ENCODE measurements at regions not wholly inside any gene's neighbourhood (a gene's known extent, or its start where the extent isn't known, plus 50 kb on each side); places are given as distances from the start of the nearest gene placed in this dataset.

DNA sequence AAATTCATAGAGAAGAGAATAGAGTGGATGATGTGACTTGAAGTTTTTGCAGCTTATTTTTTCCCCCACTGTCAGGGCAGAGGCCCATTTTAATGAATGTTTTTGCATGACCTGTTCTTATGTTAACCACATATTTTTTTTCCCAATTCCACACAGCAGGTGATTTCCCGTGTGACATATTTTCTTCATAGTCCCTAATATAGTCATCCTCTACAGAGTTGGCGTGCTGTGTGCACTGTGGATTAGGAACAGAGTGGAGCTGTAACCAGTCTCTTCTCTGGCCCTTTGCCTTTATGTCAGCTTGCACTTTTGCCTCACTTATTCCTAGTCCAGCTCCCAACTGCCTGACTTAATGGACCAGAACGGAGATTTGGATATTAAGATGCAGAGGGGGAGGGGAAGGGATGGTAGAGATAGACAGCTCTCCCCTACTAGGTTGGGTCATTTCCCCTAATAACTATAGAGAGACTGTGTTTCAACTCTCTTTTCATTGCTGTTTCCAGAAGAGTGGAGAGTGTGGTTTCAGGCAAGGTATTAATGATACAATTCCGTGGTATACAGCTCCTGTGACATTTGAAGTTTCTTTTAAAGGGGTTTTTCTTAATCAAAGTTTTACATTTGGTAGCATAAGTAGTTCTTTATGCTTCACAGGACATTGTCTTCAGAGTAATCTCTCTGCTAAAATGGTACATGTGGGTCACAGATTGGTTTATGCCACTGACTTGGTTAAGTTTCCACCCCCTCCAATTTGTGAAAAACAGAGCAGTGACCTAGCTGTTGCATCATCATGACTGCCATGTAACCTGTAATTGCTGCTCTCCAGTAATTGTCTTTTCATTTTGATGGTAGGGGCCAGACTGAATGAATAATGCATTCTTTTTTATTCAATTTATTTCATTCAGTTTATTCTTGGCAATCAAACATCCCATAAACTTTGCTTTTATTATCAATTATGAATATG, 161.3 kb downstream of the HAUS1 start:
- Histone ChIP-seq H3K79me2 (ENCODE audit: control insufficient read depth, low read length) (0 out of 2 replicates have a peak, but pooled peaks cover 4% of the 10 kb centered on the region), H3K4me3 (ENCODE audit: low read length) (no peak overlapping the region), H3F3A (ENCODE audit: control insufficient read depth, insufficient read depth) (no peaks in the 10 kb centered on the region), H3K27me3 (ENCODE audit: control insufficient read depth, low read length) (no peaks in the 10 kb centered on the region), H3K4me1 (ENCODE audit: control insufficient read depth, low read length) (no peaks in the 10 kb centered on the region), H3K9me2 (replicated peaks; ENCODE audit: control insufficient read depth, low read length) (no peaks in the 10 kb centered on the region), H4K20me1 (ENCODE audit: control insufficient read depth, insufficient read depth, low read depth, low read length) (peaks cover 2% of the 10 kb centered on the region; the same call in 1 of the 2 replicates), H3K27ac (ENCODE audit: low read depth, low read length) (no peak overlapping the region), H3K36me3 (ENCODE audit: control insufficient read depth, low read length) (peaks cover 33% of the 10 kb centered on the region), H3K4me2 (ENCODE audit: low read length) (no peak overlapping the region), H3K9me3 (ENCODE audit: control insufficient read depth, insufficient read depth, low read length) (no peaks in the 10 kb centered on the region)
- TF ChIP-seq, protein P1, sequence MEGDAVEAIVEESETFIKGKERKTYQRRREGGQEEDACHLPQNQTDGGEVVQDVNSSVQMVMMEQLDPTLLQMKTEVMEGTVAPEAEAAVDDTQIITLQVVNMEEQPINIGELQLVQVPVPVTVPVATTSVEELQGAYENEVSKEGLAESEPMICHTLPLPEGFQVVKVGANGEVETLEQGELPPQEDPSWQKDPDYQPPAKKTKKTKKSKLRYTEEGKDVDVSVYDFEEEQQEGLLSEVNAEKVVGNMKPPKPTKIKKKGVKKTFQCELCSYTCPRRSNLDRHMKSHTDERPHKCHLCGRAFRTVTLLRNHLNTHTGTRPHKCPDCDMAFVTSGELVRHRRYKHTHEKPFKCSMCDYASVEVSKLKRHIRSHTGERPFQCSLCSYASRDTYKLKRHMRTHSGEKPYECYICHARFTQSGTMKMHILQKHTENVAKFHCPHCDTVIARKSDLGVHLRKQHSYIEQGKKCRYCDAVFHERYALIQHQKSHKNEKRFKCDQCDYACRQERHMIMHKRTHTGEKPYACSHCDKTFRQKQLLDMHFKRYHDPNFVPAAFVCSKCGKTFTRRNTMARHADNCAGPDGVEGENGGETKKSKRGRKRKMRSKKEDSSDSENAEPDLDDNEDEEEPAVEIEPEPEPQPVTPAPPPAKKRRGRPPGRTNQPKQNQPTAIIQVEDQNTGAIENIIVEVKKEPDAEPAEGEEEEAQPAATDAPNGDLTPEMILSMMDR (IDR thresholded peaks at IDR 0.05; ENCODE audit: low read depth, low read length, poor library complexity, severe bottlenecking) = no peak

DNA sequence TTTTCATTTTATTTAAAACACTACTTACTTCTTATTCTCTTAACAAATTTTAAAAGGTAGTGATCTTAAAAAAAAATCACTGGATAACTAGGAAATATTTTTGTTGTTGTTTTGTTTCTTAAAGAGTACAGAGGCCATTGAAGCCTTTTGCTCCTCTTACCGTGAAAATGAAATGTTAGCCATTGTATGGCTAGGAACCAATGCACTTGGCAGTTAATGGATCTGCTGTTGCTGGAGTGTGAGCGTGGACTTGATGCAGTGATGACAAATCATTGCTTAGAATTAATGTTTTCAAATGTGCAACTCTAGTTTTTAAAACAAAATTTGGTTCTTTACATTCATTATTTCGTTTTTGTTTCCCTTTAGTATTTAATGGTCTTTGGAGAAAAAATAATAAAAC, 162.3 kb downstream of the HAUS1 start:
- H3K27ac ChIP-seq (ENCODE audit: low read depth, low read length) = no peak overlapping the region
- no peak overlapping the region for H3K4me3 ChIP-seq (ENCODE audit: low read length)
- TF ChIP-seq, protein P1 (IDR thresholded peaks at IDR 0.05; ENCODE audit: low read depth, low read length, poor library complexity, severe bottlenecking) = no peak
- no peak for TF ChIP-seq EZH2phosphoT487 (IDR thresholded peaks at IDR 0.05; ENCODE audit: borderline replicate concordance, low read length)
- H4K20me1 ChIP-seq (ENCODE audit: control insufficient read depth, insufficient read depth, low read depth, low read length) = peaks cover 2% of the 10 kb centered on the region; the same call in 1 of the 2 replicates
- H3F3A ChIP-seq (ENCODE audit: control insufficient read depth, insufficient read depth) = no peaks in the 10 kb centered on the region
- no peaks in the 10 kb centered on the region for H3K9me2 ChIP-seq (replicated peaks; ENCODE audit: control insufficient read depth, low read length)
- no peak overlapping the region for H3K4me2 ChIP-seq (ENCODE audit: low read length)
- H3K4me1 ChIP-seq (ENCODE audit: control insufficient read depth, low read length) = no peaks in the 10 kb centered on the region
- H3K9me3 ChIP-seq (ENCODE audit: control insufficient read depth, insufficient read depth, low read length) = no peaks in the 10 kb centered on the region
- H3K79me2 ChIP-seq (ENCODE audit: control insufficient read depth, low read length) = no peaks in the 10 kb centered on the region
- peaks cover 33% of the 10 kb centered on the region for H3K36me3 ChIP-seq (ENCODE audit: control insufficient read depth, low read length)
- no peaks in the 10 kb centered on the region for H3K27me3 ChIP-seq (ENCODE audit: control insufficient read depth, low read length)

DNA sequence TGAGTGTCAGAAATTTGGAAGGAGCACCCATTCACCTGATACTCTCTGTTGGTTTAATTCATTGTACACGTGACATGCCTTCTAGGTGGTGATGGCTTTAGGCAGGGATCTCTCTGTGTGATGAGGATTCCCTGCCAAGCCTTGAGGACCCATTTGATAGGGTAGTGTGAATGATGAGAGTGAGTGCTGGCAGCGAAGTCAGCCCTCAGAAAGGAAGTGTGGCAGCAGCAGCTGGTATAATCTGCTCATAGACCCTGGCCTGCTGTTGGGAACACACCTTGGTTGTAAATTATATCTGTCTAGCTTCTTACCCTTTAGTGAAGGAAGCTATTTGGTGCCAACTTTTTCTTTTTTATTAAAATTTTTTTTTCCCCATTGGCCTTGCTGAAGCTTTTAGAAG, 164.5 kb downstream of the HAUS1 start:
- Histone ChIP-seq H3K9me3 (ENCODE audit: control insufficient read depth, insufficient read depth, low read length) (no peaks in the 10 kb centered on the region), H3K79me2 (ENCODE audit: control insufficient read depth, low read length) (no peaks in the 10 kb centered on the region), H3K36me3 (ENCODE audit: control insufficient read depth, low read length) (peaks cover 15% of the 10 kb centered on the region; the same call in 1 of the 2 replicates), H3K9me2 (replicated peaks; ENCODE audit: control insufficient read depth, low read length) (no peaks in the 10 kb centered on the region), H3K4me1 (ENCODE audit: control insufficient read depth, low read length) (no peaks in the 10 kb centered on the region), H3K4me2 (ENCODE audit: low read length) (no peak overlapping the region), H3K4me3 (ENCODE audit: low read length) (no peak overlapping the region), H3K27ac (ENCODE audit: low read depth, low read length) (no peak overlapping the region), H4K20me1 (ENCODE audit: control insufficient read depth, insufficient read depth, low read depth, low read length) (no peaks in the 10 kb centered on the region), H3K27me3 (ENCODE audit: control insufficient read depth, low read length) (no peaks in the 10 kb centered on the region), H3F3A (ENCODE audit: control insufficient read depth, insufficient read depth) (no peaks in the 10 kb centered on the region)
- no peak for TF ChIP-seq EZH2phosphoT487 (IDR thresholded peaks at IDR 0.05; ENCODE audit: borderline replicate concordance, low read length)
- TF ChIP-seq, protein P1 (IDR thresholded peaks at IDR 0.05; ENCODE audit: low read depth, low read length, poor library complexity, severe bottlenecking) = no peak

Data from DOHH2 (cell line).